ENCODE measurements at regions not wholly inside any gene's neighbourhood (a gene's known extent, or its start where the extent isn't known, plus 50 kb on each side); places are given as distances from the start of the nearest gene placed in this dataset.

GRCh38 chr16:48471435-48471834 is 86.2 kb upstream of the SIAH1 start:
- no peak for DNase-seq (ENCODE audit: low read depth)
- no peaks in the 10 kb centered on the region for H3K36me3 ChIP-seq (ENCODE audit: control insufficient read depth, insufficient read depth, low read length)
- no peak overlapping the region for H3K4me3 ChIP-seq (ENCODE audit: low read depth, low read length)
- H3K27me3 ChIP-seq (ENCODE audit: control insufficient read depth, insufficient read depth, low read length), result no peaks in the 10 kb centered on the region
- TF ChIP-seq CTCF (IDR thresholded peaks at IDR 0.05; ENCODE audit: insufficient read depth, low read length, poor library complexity, severe bottlenecking), result no peak

GRCh38 chr16:48462106-48462740 is 77.0 kb upstream of the SIAH1 start:
- DNase-seq (ENCODE audit: low read depth), result no peak
- H3K36me3 ChIP-seq (ENCODE audit: control insufficient read depth, insufficient read depth, low read length), result no peaks in the 10 kb centered on the region
- no peaks in the 10 kb centered on the region for H3K27me3 ChIP-seq (ENCODE audit: control insufficient read depth, insufficient read depth, low read length)
- no peak for TF ChIP-seq CTCF (IDR thresholded peaks at IDR 0.05; ENCODE audit: insufficient read depth, low read length, poor library complexity, severe bottlenecking)
- no peak overlapping the region for H3K4me3 ChIP-seq (ENCODE audit: low read depth, low read length)

- Histone ChIP-seq H3K4me3 (ENCODE audit: low read depth, low read length) (no peak overlapping the region), H3K27me3 (ENCODE audit: control insufficient read depth, insufficient read depth, low read length) (no peaks in the 10 kb centered on the region), H3K36me3 (ENCODE audit: control insufficient read depth, insufficient read depth, low read length) (no peaks in the 10 kb centered on the region)
- no peak for TF ChIP-seq CTCF (IDR thresholded peaks at IDR 0.05; ENCODE audit: insufficient read depth, low read length, poor library complexity, severe bottlenecking)
- no peak for DNase-seq (ENCODE audit: low read depth)
Measured at GRCh38 chr16:48459167-48459566, 74.0 kb upstream of the SIAH1 start.

- Histone ChIP-seq H3K27me3 (ENCODE audit: control insufficient read depth, insufficient read depth, low read length) (no peaks in the 10 kb centered on the region), H3K4me3 (ENCODE audit: low read depth, low read length) (no peak overlapping the region), H3K36me3 (ENCODE audit: control insufficient read depth, insufficient read depth, low read length) (no peaks in the 10 kb centered on the region)
- no peak for TF ChIP-seq CTCF (IDR thresholded peaks at IDR 0.05; ENCODE audit: insufficient read depth, low read length, poor library complexity, severe bottlenecking)
- no peak for DNase-seq (ENCODE audit: low read depth)
Measured at GRCh38 chr16:48454051-48454450, 68.8 kb upstream of the SIAH1 start.

GRCh38 chr16:48452991-48453760 is 68.0 kb upstream of the SIAH1 start:
- Histone ChIP-seq H3K4me3 (ENCODE audit: low read depth, low read length) (no peak overlapping the region), H3K27me3 (ENCODE audit: control insufficient read depth, insufficient read depth, low read length) (no peaks in the 10 kb centered on the region), H3K36me3 (ENCODE audit: control insufficient read depth, insufficient read depth, low read length) (no peaks in the 10 kb centered on the region)
- no peak for TF ChIP-seq CTCF (IDR thresholded peaks at IDR 0.05; ENCODE audit: insufficient read depth, low read length, poor library complexity, severe bottlenecking)
- DNase-seq (ENCODE audit: low read depth), result no peak

Measured in kidney epithelial cell (primary cell).